ENCODE measurements at regions not wholly inside any gene's neighbourhood (a gene's known extent, or its start where the extent isn't known, plus 50 kb on each side); places are given as distances from the start of the nearest gene placed in this dataset.

DNA sequence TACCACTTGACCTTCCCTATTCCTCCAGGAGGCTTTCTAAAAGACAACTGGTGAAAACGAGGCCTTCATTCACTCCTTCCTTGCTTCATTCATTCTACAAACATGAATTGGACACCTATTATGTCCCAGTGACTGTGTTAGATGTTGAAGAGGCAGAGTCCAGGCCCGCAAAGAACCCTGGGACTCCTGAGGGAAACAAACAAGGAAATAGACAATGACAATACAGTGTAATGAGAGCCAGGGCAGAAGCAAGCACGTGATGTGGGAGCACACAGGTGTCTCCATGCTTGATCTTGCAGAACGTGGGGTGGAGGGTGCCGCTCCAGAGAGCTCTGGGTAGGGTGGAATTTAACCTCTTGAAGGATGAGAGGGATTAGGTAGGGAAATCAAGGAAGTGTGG is 137.6 kb upstream of the KLF3 start:
- WGBS, 2 donors = 78 to 81% methylated on average over 5 of the region's 5 CpGs
- no peaks in the 10 kb centered on the region for H3K36me3 ChIP-seq
- DNase-seq (no peak), ATAC-seq (no peak)
- H3K4me1 ChIP-seq = peaks cover 0 to 58% (median 10%) of the 10 kb centered on the region in 9 donors
- H3K4me3 ChIP-seq = no peak overlapping the region
- no peaks in the 10 kb centered on the region for H3K27me3 ChIP-seq
- TF ChIP-seq, protein P1, sequence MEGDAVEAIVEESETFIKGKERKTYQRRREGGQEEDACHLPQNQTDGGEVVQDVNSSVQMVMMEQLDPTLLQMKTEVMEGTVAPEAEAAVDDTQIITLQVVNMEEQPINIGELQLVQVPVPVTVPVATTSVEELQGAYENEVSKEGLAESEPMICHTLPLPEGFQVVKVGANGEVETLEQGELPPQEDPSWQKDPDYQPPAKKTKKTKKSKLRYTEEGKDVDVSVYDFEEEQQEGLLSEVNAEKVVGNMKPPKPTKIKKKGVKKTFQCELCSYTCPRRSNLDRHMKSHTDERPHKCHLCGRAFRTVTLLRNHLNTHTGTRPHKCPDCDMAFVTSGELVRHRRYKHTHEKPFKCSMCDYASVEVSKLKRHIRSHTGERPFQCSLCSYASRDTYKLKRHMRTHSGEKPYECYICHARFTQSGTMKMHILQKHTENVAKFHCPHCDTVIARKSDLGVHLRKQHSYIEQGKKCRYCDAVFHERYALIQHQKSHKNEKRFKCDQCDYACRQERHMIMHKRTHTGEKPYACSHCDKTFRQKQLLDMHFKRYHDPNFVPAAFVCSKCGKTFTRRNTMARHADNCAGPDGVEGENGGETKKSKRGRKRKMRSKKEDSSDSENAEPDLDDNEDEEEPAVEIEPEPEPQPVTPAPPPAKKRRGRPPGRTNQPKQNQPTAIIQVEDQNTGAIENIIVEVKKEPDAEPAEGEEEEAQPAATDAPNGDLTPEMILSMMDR (IDR thresholded peaks at IDR 0.05) = no peak
- intact Hi-C loops (cut with DNase I) = loop anchor here in 1 of 10 donors (10.0 kb wide), 1 partner anchor 148 kb away; no protein-coding TSS in a partner anchor
- H3K9me3 ChIP-seq = no peaks in the 10 kb centered on the region
- no peak overlapping the region for H3K27ac ChIP-seq

GRCh38 chr4:38529189-38530115 is 134.5 kb upstream of the KLF3 start:
- H3K4me3 ChIP-seq = no peak overlapping the region
- 66 to 74% methylated on average over 15 of the region's 15 CpGs for WGBS, 2 donors
- peak in 1 of 2 donors; percentile 16 for DNase-seq
- H3K27ac ChIP-seq = peak overlapping the region in 7 of 10 donors; percentile 34 to 93 (median 59)
- intact Hi-C loops (cut with DNase I) = loop anchor here in 1 of 10 donors (10.0 kb wide), 1 partner anchor 145 kb away; no protein-coding TSS in a partner anchor
- ATAC-seq = peak; percentile 44 to 87 (median 74)
- TF ChIP-seq, protein P1 (IDR thresholded peaks at IDR 0.05) = no peak
- no peaks in the 10 kb centered on the region for H3K27me3 ChIP-seq
- H3K4me1 ChIP-seq = peaks cover 0 to 45% (median 10%) of the 10 kb centered on the region in 9 donors
- no peaks in the 10 kb centered on the region for H3K36me3 ChIP-seq
- no peaks in the 10 kb centered on the region for H3K9me3 ChIP-seq

- WGBS, 2 donors = 45 to 95% methylated on average over 1 of the region's 1 CpG
- no peaks in the 10 kb centered on the region for H3K9me3 ChIP-seq
- H3K4me3 ChIP-seq = no peak overlapping the region
- ATAC-seq = no peak
- peaks cover 0 to 46% (median 10%) of the 10 kb centered on the region in 9 donors for H3K4me1 ChIP-seq
- TF ChIP-seq, protein P1 (IDR thresholded peaks at IDR 0.05) = no peak
- H3K36me3 ChIP-seq = no peaks in the 10 kb centered on the region
- no peaks in the 10 kb centered on the region for H3K27me3 ChIP-seq
- no peak for DNase-seq
- H3K27ac ChIP-seq = peak overlapping the region in 1 of 10 donors; percentile 93
- intact Hi-C loops (cut with DNase I) = no loop called here
Observed at GRCh38 chr4:38530486-38530885, 133.5 kb upstream of the KLF3 start.

GRCh38 chr4:38531141-38531727 is 132.8 kb upstream of the KLF3 start:
- ATAC-seq = peak in 1 of 8 donors; percentile 40
- TF ChIP-seq, protein P1 (IDR thresholded peaks at IDR 0.05) = no peak
- WGBS, 2 donors = 66 to 69% methylated on average over 5 of the region's 5 CpGs

More at GRCh38 chr4:38531141-38531727, 132.8 kb upstream of the KLF3 start:
- DNase-seq = no peak
- no peaks in the 10 kb centered on the region for H3K36me3 ChIP-seq
- no peaks in the 10 kb centered on the region for H3K27me3 ChIP-seq
- no peaks in the 10 kb centered on the region for H3K9me3 ChIP-seq
- H3K27ac ChIP-seq = peak overlapping the region in 2 of 10 donors; percentile 19 to 93
- intact Hi-C loops (cut with DNase I) = no loop called here
- peaks cover 0 to 46% (median 10%) of the 10 kb centered on the region in 9 donors for H3K4me1 ChIP-seq
- H3K4me3 ChIP-seq = no peak overlapping the region

Data from heart right ventricle (tissue), 16 donors.